ES-I3 (cell line): ENCODE measurements at regions not wholly inside any gene's neighbourhood (a gene's known extent, or its start where the extent isn't known, plus 50 kb on each side); places are given as distances from the start of the nearest gene placed in this dataset.
"Not testable (repeated sequence)": the region's sequence is repeated elsewhere in the genome, so short reads cannot be mapped to it uniquely, and the experiment has no call there.

Source experiments
- H3K36me3 ChIP-seq: 2 replicates; pipeline ENCODE4 v1.6.1; 2013; ENCODE audit warnings: mild to moderate bottlenecking, low read length, control low read depth, moderate library complexity; ENCODE audit not compliant: insufficient read depth
- H3K4me1 ChIP-seq: 2 replicates; pipeline ENCODE4 v1.6.1; 2013; ENCODE audit warnings: mild to moderate bottlenecking, control low read depth, low read length; ENCODE audit not compliant: insufficient read depth
- H3K9ac ChIP-seq: 2 replicates; pipeline ENCODE4 v1.6.1; 2013; ENCODE audit warnings: low read depth, mild to moderate bottlenecking, low read length, moderate library complexity
- H3K9me3 ChIP-seq: 2 replicates; pipeline ENCODE4 v1.6.1; 2013; ENCODE audit warnings: mild to moderate bottlenecking, low read length, moderate library complexity; ENCODE audit not compliant: control insufficient read depth, insufficient read depth

DNA sequence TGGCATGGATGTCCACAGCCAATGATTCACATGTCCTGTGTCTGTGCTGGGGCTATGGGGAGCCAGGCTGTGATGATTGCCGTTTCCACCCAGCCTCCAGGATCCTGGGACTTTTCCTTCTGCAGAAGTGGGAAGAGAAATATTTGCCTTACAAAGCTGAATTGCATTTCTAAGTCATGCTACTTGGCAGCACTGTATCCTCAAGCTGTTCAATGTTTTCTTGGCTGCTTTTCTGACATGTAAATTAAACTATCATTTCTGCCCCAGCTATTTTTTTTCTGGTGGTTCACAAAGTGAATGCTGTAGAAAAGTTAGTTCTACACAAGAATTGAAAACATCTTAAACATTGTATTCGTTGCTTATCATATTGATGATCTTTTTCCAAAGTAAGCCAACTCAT, 51.9 kb upstream of the TCERG1L start:
- H3K9me3 ChIP-seq: no peaks in the 10 kb centered on the region
- no peaks in the 10 kb centered on the region for H3K36me3 ChIP-seq
- no peak overlapping the region for H3K9ac ChIP-seq
- no peaks in the 10 kb centered on the region for H3K4me1 ChIP-seq

- Histone ChIP-seq H3K36me3 (no peaks in the 10 kb centered on the region), H3K9ac (no peak overlapping the region), H3K9me3 (no peaks in the 10 kb centered on the region), H3K4me1 (no peaks in the 10 kb centered on the region)
Measured at GRCh38 chr10:131371571-131371970, 60.0 kb upstream of the TCERG1L start.

- no peak overlapping the region for H3K9ac ChIP-seq
Measured at GRCh38 chr10:131381576-131381975, 70.1 kb upstream of the TCERG1L start.

GRCh38 chr10:131385161-131385872, 73.8 kb upstream of the TCERG1L start:
- not testable (repeated sequence) for H3K36me3 ChIP-seq, H3K9ac ChIP-seq, H3K9me3 ChIP-seq, H3K4me1 ChIP-seq

More at GRCh38 chr10:131381576-131381975, 70.1 kb upstream of the TCERG1L start:
- Histone ChIP-seq H3K9me3 (no peaks in the 10 kb centered on the region), H3K36me3 (no peaks in the 10 kb centered on the region), H3K4me1 (no peaks in the 10 kb centered on the region)

GRCh38 chr10:131387018-131387529, 75.6 kb upstream of the TCERG1L start:
- Histone ChIP-seq H3K9ac (no peak overlapping the region), H3K9me3 (no peaks in the 10 kb centered on the region), H3K4me1 (no peaks in the 10 kb centered on the region), H3K36me3 (no peaks in the 10 kb centered on the region)

DNA sequence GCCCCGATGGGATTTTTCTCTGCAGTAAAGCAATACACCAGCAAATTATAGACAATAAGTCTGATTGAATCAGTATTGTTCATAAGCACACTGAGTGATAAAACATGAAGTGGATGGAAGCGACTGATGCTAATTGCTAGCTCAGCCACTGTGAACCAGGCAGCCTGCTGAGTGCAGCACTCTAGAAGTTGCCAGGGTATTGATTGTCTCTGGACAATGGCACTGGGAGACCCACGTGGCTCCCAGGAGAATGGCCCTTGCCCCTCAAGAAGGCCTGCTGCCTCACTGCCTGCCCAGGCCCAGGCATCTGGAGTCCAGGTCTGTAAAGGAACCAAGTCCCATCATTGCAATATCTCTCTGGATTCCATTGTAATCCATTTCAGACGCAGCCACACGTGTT, 80.4 kb upstream of the TCERG1L start:
- Histone ChIP-seq H3K9ac (no peak overlapping the region), H3K9me3 (no peaks in the 10 kb centered on the region), H3K4me1 (no peaks in the 10 kb centered on the region)

GRCh38 chr10:131396121-131397050, 84.9 kb upstream of the TCERG1L start:
- no peaks in the 10 kb centered on the region for H3K36me3 ChIP-seq
- no peaks in the 10 kb centered on the region for H3K4me1 ChIP-seq
- no peaks in the 10 kb centered on the region for H3K9me3 ChIP-seq
- H3K9ac ChIP-seq: no peak overlapping the region

More for the DNA sequence above, 80.4 kb upstream of the TCERG1L start:
- no peaks in the 10 kb centered on the region for H3K36me3 ChIP-seq

GRCh38 chr10:131398166-131398565, 86.6 kb upstream of the TCERG1L start:
- Histone ChIP-seq H3K9me3 (no peaks in the 10 kb centered on the region), H3K4me1 (no peaks in the 10 kb centered on the region)

GRCh38 chr10:131399981-131400380, 88.5 kb upstream of the TCERG1L start:
- Histone ChIP-seq H3K36me3 (no peaks in the 10 kb centered on the region), H3K9me3 (no peaks in the 10 kb centered on the region), H3K9ac (no peak overlapping the region)

More at GRCh38 chr10:131398166-131398565, 86.6 kb upstream of the TCERG1L start:
- Histone ChIP-seq H3K9ac (no peak overlapping the region), H3K36me3 (no peaks in the 10 kb centered on the region)

DNA sequence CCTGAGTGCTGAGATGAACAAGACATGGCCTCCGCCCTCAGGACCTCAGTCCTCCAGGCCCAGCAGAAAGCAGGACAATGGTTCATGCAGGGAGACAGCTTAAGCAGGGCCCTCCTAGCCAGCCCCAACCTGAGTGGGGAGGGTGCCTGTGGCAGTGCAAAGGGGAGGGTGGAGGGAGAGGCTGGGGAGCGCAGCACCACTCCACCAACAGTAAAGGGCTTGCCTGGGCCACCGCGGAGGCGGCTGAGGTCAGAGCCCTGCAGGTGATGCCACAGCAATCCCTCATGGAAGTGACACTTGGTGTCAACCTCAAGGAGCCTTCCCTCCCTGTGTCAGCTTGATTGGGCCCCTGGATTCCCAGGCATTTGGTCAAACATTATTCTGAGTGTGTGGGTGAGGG, 89.0 kb upstream of the TCERG1L start:
- no peaks in the 10 kb centered on the region for H3K4me1 ChIP-seq
- H3K36me3 ChIP-seq: no peaks in the 10 kb centered on the region
- no peaks in the 10 kb centered on the region for H3K9me3 ChIP-seq
- H3K9ac ChIP-seq: no peak overlapping the region

More at GRCh38 chr10:131399981-131400380, 88.5 kb upstream of the TCERG1L start:
- no peaks in the 10 kb centered on the region for H3K4me1 ChIP-seq

DNA sequence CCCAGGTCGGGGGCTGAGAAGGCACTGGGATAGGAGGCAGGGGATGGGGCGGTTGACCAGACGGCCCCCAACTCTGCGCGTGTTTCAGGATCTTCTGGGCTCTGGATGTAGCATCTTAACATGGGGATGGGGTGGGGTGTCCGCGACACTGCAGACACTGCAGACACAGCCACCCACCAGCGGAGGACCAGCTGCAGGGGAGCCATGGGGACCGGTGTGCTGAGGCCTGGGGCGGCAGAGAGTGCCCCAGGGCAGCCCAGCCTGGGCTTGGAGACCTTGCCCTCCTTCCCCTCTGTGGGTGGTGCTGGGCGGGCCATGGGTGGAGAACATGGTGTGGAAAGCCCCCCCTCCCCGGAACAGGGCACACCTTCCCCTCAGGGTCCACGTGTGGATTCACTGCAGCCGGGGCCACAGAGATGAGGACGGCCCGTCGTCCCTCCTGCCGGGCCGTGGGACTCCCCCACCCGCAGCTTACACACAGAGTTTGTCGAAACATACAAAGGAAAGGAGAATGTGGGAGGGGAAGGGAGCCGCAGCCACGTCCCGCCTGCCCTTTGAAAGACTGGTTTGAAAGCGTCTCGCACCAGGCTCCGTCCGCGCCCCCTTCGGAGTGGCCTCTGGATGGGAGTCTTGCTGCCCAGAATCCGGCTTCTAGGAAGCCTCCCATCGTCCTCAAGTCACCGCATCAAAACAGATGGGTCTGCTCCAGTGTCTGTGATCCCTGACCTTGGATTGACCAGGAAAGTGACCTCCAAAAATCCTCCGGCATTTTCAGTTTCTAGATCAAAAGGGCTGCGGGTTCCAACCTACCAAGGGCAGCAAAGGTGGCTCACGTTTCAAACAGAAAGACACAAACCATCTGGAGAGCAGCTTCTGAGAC, 91.5 kb upstream of the TCERG1L start:
- H3K9me3 ChIP-seq: no peaks in the 10 kb centered on the region
- H3K9ac ChIP-seq: no peak overlapping the region
- H3K36me3 ChIP-seq: no peaks in the 10 kb centered on the region
- no peaks in the 10 kb centered on the region for H3K4me1 ChIP-seq

GRCh38 chr10:131403936-131404335, 92.4 kb upstream of the TCERG1L start:
- Histone ChIP-seq H3K9ac (no peak overlapping the region), H3K9me3 (no peaks in the 10 kb centered on the region), H3K36me3 (no peaks in the 10 kb centered on the region), H3K4me1 (no peaks in the 10 kb centered on the region)

DNA sequence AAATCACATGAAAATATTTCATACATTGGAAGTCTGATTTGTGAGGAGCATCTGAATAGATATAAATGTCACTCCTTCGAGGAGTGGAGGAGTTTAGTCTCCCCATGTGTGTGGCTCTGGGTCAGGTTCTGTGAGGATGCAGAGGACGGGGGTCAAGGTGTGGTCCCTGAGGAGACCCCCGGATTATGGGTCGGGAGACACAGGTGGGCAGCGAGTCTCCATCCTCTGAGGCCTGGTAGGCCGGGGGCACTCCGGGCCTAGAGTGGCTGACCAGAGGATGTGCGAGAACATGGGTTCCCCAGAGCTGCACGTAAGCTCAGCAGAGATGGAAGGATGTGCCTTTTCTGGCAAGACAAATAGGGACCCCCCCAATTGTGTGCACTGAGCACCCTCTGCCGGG, 93.4 kb upstream of the TCERG1L start:
- H3K4me1 ChIP-seq: no peaks in the 10 kb centered on the region
- no peaks in the 10 kb centered on the region for H3K9me3 ChIP-seq
- H3K36me3 ChIP-seq: no peaks in the 10 kb centered on the region
- H3K9ac ChIP-seq: no peak overlapping the region
